ENCODE measurements at regions not wholly inside any gene's neighbourhood (a gene's known extent, or its start where the extent isn't known, plus 50 kb on each side); places are given as distances from the start of the nearest gene placed in this dataset.

GRCh38 chr12:72093424-72093823 is 154.8 kb downstream of the TPH2 start:
- 19 to 26% methylated on average over 2 of the region's 2 CpGs for WGBS, 2 experiments (ENCODE audit: low coverage in 1 of 2, low lambda C conversion rate in 2 of 2, missing lambda C conversion rate in 2 of 2)
- in situ Hi-C loops (cut with MboI): no loop called here
- no peak for DNase-seq
- no peaks in the 10 kb centered on the region for H3K9me3 ChIP-seq (ENCODE audit: low read depth)
- no peaks in the 10 kb centered on the region for H3K4me1 ChIP-seq (ENCODE audit: insufficient read depth)
- no peak for TF ChIP-seq EZH2phosphoT487 (IDR thresholded peaks at IDR 0.05; ENCODE audit: insufficient read depth, low read depth)
- no peak for TF ChIP-seq EZH2 (IDR thresholded peaks at IDR 0.05; ENCODE audit: insufficient read depth, poor library complexity, severe bottlenecking)
- H3K27me3 ChIP-seq (replicated peaks; ENCODE audit: insufficient read depth): no peaks in the 10 kb centered on the region
- no peak overlapping the region for H2AFZ ChIP-seq
- H3K9ac ChIP-seq: no peak overlapping the region
- no peaks in the 10 kb centered on the region for H3K36me3 ChIP-seq (ENCODE audit: low read depth)
- no peaks in the 10 kb centered on the region for H3F3A ChIP-seq (ENCODE audit: insufficient read depth)
- no peaks in the 10 kb centered on the region for H3K79me2 ChIP-seq (ENCODE audit: insufficient read depth)
- H3K4me3 ChIP-seq: no peak overlapping the region
- no peak overlapping the region for H3K27ac ChIP-seq
- no peak overlapping the region for H3K4me2 ChIP-seq (ENCODE audit: unreplicated experiment)
- no peaks in the 10 kb centered on the region for H4K20me1 ChIP-seq (ENCODE audit: insufficient read depth)
- H3K9me2 ChIP-seq (ENCODE audit: insufficient read depth): no peaks in the 10 kb centered on the region

- no peaks in the 10 kb centered on the region for H3K79me2 ChIP-seq (ENCODE audit: insufficient read depth)
- no peak for DNase-seq
- in situ Hi-C loops (cut with MboI): no loop called here
- no peaks in the 10 kb centered on the region for H3K9me2 ChIP-seq (ENCODE audit: insufficient read depth)
- no peak overlapping the region for H3K9ac ChIP-seq
- H2AFZ ChIP-seq: no peak overlapping the region
- H3K27me3 ChIP-seq (replicated peaks; ENCODE audit: insufficient read depth): no peaks in the 10 kb centered on the region
- no peaks in the 10 kb centered on the region for H3K9me3 ChIP-seq (ENCODE audit: low read depth)
- no peak overlapping the region for H3K4me3 ChIP-seq
- TF ChIP-seq EZH2 (IDR thresholded peaks at IDR 0.05; ENCODE audit: insufficient read depth, poor library complexity, severe bottlenecking) (no peak), EZH2phosphoT487 (IDR thresholded peaks at IDR 0.05; ENCODE audit: insufficient read depth, low read depth) (no peak)
- no peaks in the 10 kb centered on the region for H4K20me1 ChIP-seq (ENCODE audit: insufficient read depth)
- no peaks in the 10 kb centered on the region for H3K36me3 ChIP-seq (ENCODE audit: low read depth)
- no peak overlapping the region for H3K27ac ChIP-seq
- H3K4me1 ChIP-seq (ENCODE audit: insufficient read depth): no peaks in the 10 kb centered on the region
- H3K4me2 ChIP-seq (ENCODE audit: unreplicated experiment): no peak overlapping the region
- no peaks in the 10 kb centered on the region for H3F3A ChIP-seq (ENCODE audit: insufficient read depth)
- WGBS, 2 experiments (ENCODE audit: low coverage in 1 of 2, low lambda C conversion rate in 2 of 2, missing lambda C conversion rate in 2 of 2): 35 to 49% methylated on average over 2 of the region's 2 CpGs
Observed at GRCh38 chr12:72093930-72094329, 155.3 kb downstream of the TPH2 start.

- no peaks in the 10 kb centered on the region for H3K36me3 ChIP-seq (ENCODE audit: low read depth)
- no peaks in the 10 kb centered on the region for H3F3A ChIP-seq (ENCODE audit: insufficient read depth)
- no peak for DNase-seq
- no peaks in the 10 kb centered on the region for H3K9me2 ChIP-seq (ENCODE audit: insufficient read depth)
- no peaks in the 10 kb centered on the region for H3K9me3 ChIP-seq (ENCODE audit: low read depth)
- no peak overlapping the region for H3K9ac ChIP-seq
- no peaks in the 10 kb centered on the region for H4K20me1 ChIP-seq (ENCODE audit: insufficient read depth)
- no peak overlapping the region for H3K4me2 ChIP-seq (ENCODE audit: unreplicated experiment)
- TF ChIP-seq EZH2 (IDR thresholded peaks at IDR 0.05; ENCODE audit: insufficient read depth, poor library complexity, severe bottlenecking): no peak
- no peak for TF ChIP-seq EZH2phosphoT487 (IDR thresholded peaks at IDR 0.05; ENCODE audit: insufficient read depth, low read depth)
- no peaks in the 10 kb centered on the region for H3K79me2 ChIP-seq (ENCODE audit: insufficient read depth)
- H3K27me3 ChIP-seq (replicated peaks; ENCODE audit: insufficient read depth): no peaks in the 10 kb centered on the region
- no peaks in the 10 kb centered on the region for H3K4me1 ChIP-seq (ENCODE audit: insufficient read depth)
- no peak overlapping the region for H3K4me3 ChIP-seq
- H3K27ac ChIP-seq: no peak overlapping the region
- in situ Hi-C loops (cut with MboI): no loop called here
- WGBS, 2 experiments (ENCODE audit: low coverage in 1 of 2, low lambda C conversion rate in 2 of 2, missing lambda C conversion rate in 2 of 2): 12 to 16% methylated on average over 2 of the region's 2 CpGs
- no peak overlapping the region for H2AFZ ChIP-seq
Observed at GRCh38 chr12:72094490-72094889, 155.8 kb downstream of the TPH2 start.

GRCh38 chr12:72095025-72095424 is 156.4 kb downstream of the TPH2 start:
- no peak overlapping the region for H3K4me3 ChIP-seq
- H3K9me3 ChIP-seq (ENCODE audit: low read depth): no peaks in the 10 kb centered on the region
- no peak overlapping the region for H3K4me2 ChIP-seq (ENCODE audit: unreplicated experiment)
- H3K27me3 ChIP-seq (replicated peaks; ENCODE audit: insufficient read depth): no peaks in the 10 kb centered on the region
- H2AFZ ChIP-seq: no peak overlapping the region
- H3K79me2 ChIP-seq (ENCODE audit: insufficient read depth): no peaks in the 10 kb centered on the region
- H3K36me3 ChIP-seq (ENCODE audit: low read depth): no peaks in the 10 kb centered on the region
- in situ Hi-C loops (cut with MboI): no loop called here
- no peak overlapping the region for H3K9ac ChIP-seq
- DNase-seq: no peak
- no peaks in the 10 kb centered on the region for H3K9me2 ChIP-seq (ENCODE audit: insufficient read depth)
- H3K27ac ChIP-seq: no peak overlapping the region
- WGBS, 2 experiments (ENCODE audit: low coverage in 1 of 2, low lambda C conversion rate in 2 of 2, missing lambda C conversion rate in 2 of 2): 0 to 2% methylated on average over 1 of the region's 1 CpG
- no peaks in the 10 kb centered on the region for H3F3A ChIP-seq (ENCODE audit: insufficient read depth)
- H3K4me1 ChIP-seq (ENCODE audit: insufficient read depth): no peaks in the 10 kb centered on the region
- TF ChIP-seq EZH2phosphoT487 (IDR thresholded peaks at IDR 0.05; ENCODE audit: insufficient read depth, low read depth): no peak
- no peak for TF ChIP-seq EZH2 (IDR thresholded peaks at IDR 0.05; ENCODE audit: insufficient read depth, poor library complexity, severe bottlenecking)
- no peaks in the 10 kb centered on the region for H4K20me1 ChIP-seq (ENCODE audit: insufficient read depth)

- H4K20me1 ChIP-seq (ENCODE audit: insufficient read depth): no peaks in the 10 kb centered on the region
- no peak for DNase-seq
- no peaks in the 10 kb centered on the region for H3K36me3 ChIP-seq (ENCODE audit: low read depth)
- TF ChIP-seq EZH2phosphoT487 (IDR thresholded peaks at IDR 0.05; ENCODE audit: insufficient read depth, low read depth): no peak
- TF ChIP-seq EZH2 (IDR thresholded peaks at IDR 0.05; ENCODE audit: insufficient read depth, poor library complexity, severe bottlenecking): no peak
- no peaks in the 10 kb centered on the region for H3K9me2 ChIP-seq (ENCODE audit: insufficient read depth)
- in situ Hi-C loops (cut with MboI): no loop called here
- 8 to 15% methylated on average over 4 of the region's 4 CpGs for WGBS, 2 experiments (ENCODE audit: low coverage in 1 of 2, low lambda C conversion rate in 2 of 2, missing lambda C conversion rate in 2 of 2)
- H3K79me2 ChIP-seq (ENCODE audit: insufficient read depth): no peaks in the 10 kb centered on the region
- no peak overlapping the region for H3K4me2 ChIP-seq (ENCODE audit: unreplicated experiment)
- H3F3A ChIP-seq (ENCODE audit: insufficient read depth): no peaks in the 10 kb centered on the region
- no peak overlapping the region for H2AFZ ChIP-seq
- no peaks in the 10 kb centered on the region for H3K9me3 ChIP-seq (ENCODE audit: low read depth)
- H3K27me3 ChIP-seq (replicated peaks; ENCODE audit: insufficient read depth): no peaks in the 10 kb centered on the region
- no peaks in the 10 kb centered on the region for H3K4me1 ChIP-seq (ENCODE audit: insufficient read depth)
- no peak overlapping the region for H3K9ac ChIP-seq
- no peak overlapping the region for H3K4me3 ChIP-seq
- no peak overlapping the region for H3K27ac ChIP-seq
Observed at GRCh38 chr12:72098622-72099021, 160.0 kb downstream of the TPH2 start.

All from GM23248 (cell line).